Liver (tissue), 8 donors: ENCODE measurements at regions not wholly inside any gene's neighbourhood (a gene's known extent, or its start where the extent isn't known, plus 50 kb on each side); places are given as distances from the start of the nearest gene placed in this dataset.

Experiments used
- DNase-seq: peaks from one replicate; pipeline ENCODE4 v3.0.0-alpha.2; 2017; ENCODE audit warnings: low spot score
- H3K27ac ChIP-seq, 2 donors: one replicate each; pipeline ENCODE4 v1.7.0; 2013; ENCODE audit warnings: inconsistent platforms in 2 of 2, low read length in 2 of 2, control low read depth in 1 of 2, low read depth in 1 of 2, mild to moderate bottlenecking in 1 of 2
- H3K27me3 ChIP-seq, 4 donors: one replicate each; pipeline versions ENCODE4 v1.6.1 to v1.7.0; 2013; ENCODE audit warnings: low read length in 3 of 4, inconsistent platforms in 1 of 4, mild to moderate bottlenecking in 1 of 4, moderate library complexity in 1 of 4; ENCODE audit not compliant: control insufficient read depth in 4 of 4, insufficient read depth in 4 of 4
- H3K36me3 ChIP-seq, 4 donors: one replicate each; pipeline versions ENCODE4 v1.6.1 to v1.7.0; 2013; ENCODE audit warnings: low read length in 3 of 4, mild to moderate bottlenecking in 3 of 4, low read depth in 1 of 4, moderate library complexity in 1 of 4; ENCODE audit not compliant: control insufficient read depth in 4 of 4, insufficient read depth in 3 of 4
- H3K4me1 ChIP-seq, 4 donors: one replicate each; pipeline versions ENCODE4 v1.6.1 to v1.7.0; 2013; ENCODE audit warnings: low read length in 3 of 4, mild to moderate bottlenecking in 3 of 4, moderate library complexity in 1 of 4; ENCODE audit not compliant: control insufficient read depth in 4 of 4, insufficient read depth in 4 of 4
- H3K4me3 ChIP-seq, 3 donors: one replicate each; pipeline versions ENCODE4 v1.6.1 to v1.7.0; 2013; ENCODE audit warnings: low read length in 3 of 3, control low read depth in 1 of 3, low read depth in 1 of 3, mild to moderate bottlenecking in 1 of 3
- H3K9ac ChIP-seq, 2 donors: one replicate each; pipeline ENCODE4 v1.7.0; 2013; ENCODE audit warnings: low read length in 2 of 2, mild to moderate bottlenecking in 2 of 2, moderate library complexity in 2 of 2, control low read depth in 1 of 2, low read depth in 1 of 2
- H3K9me3 ChIP-seq, 4 donors: one replicate each; pipeline versions ENCODE4 v1.6.1 to v1.7.0; 2013; ENCODE audit warnings: low read length in 3 of 4; ENCODE audit not compliant: control insufficient read depth in 4 of 4
- CTCF ChIP-seq: fragments of 150-350 bp; IDR thresholded peaks from 2 replicates; pipeline ENCODE4 v1.5.1; 2017; ENCODE audit warnings: improper control_type of control experiment, low read depth, low read length; ENCODE audit not compliant: missing input control
- EGR1 ChIP-seq, 2 donors: IDR thresholded peaks; 2 replicates each; pipeline ENCODE4 v1.6.1; 2016 to 2018; ENCODE audit warnings: antibody characterized with exemption in 2 of 2, low read depth in 2 of 2
- FOXA1 ChIP-seq: IDR thresholded peaks from 2 replicates; pipeline ENCODE4 v1.6.1; 2016; ENCODE audit warnings: antibody characterized with exemption
- FOXA2 ChIP-seq: IDR thresholded peaks from 2 replicates; pipeline ENCODE4 v1.6.1; 2016; ENCODE audit warnings: antibody characterized with exemption
- GABPA ChIP-seq, 2 donors: IDR thresholded peaks in 1 of 2; conservative IDR thresholded peaks in 1 of 2; 2 replicates each; pipeline ENCODE4 v1.6.1; 2016; ENCODE audit warnings: antibody characterized with exemption in 2 of 2, mild to moderate bottlenecking in 1 of 2, moderate library complexity in 1 of 2
- HNF4A ChIP-seq, 2 donors: conservative IDR thresholded peaks; 2 replicates each; pipeline ENCODE4 v1.6.1; 2016; ENCODE audit warnings: antibody characterized with exemption in 2 of 2, mild to moderate bottlenecking in 2 of 2
- HNF4G ChIP-seq: IDR thresholded peaks from 2 replicates; pipeline ENCODE4 v1.6.1; 2016; ENCODE audit warnings: antibody characterized with exemption
- JUND ChIP-seq, 2 donors: IDR thresholded peaks; 2 replicates each; pipeline ENCODE4 v1.6.1; 2016; ENCODE audit warnings: antibody characterized with exemption in 2 of 2
- MAX ChIP-seq: IDR thresholded peaks from 2 replicates; pipeline ENCODE4 v1.6.1; 2016; ENCODE audit warnings: antibody characterized with exemption
- NR2F2 ChIP-seq: IDR thresholded peaks from 2 replicates; pipeline ENCODE4 v1.6.1; 2016; ENCODE audit warnings: antibody characterized with exemption
- RAD21 ChIP-seq, 2 donors: IDR thresholded peaks; 2 replicates each; pipeline ENCODE4 v1.6.1; 2016; ENCODE audit warnings: antibody characterized with exemption in 2 of 2, mild to moderate bottlenecking in 2 of 2
- RXRA ChIP-seq, 2 donors: IDR thresholded peaks; 2 replicates each; pipeline ENCODE4 v1.6.1; 2017 to 2018; ENCODE audit warnings: antibody characterized with exemption in 2 of 2, mild to moderate bottlenecking in 1 of 2
- SP1 ChIP-seq: IDR thresholded peaks from 2 replicates; pipeline ENCODE4 v1.6.1; 2018; ENCODE audit warnings: antibody characterized with exemption, mild to moderate bottlenecking
- TAF1 ChIP-seq: conservative IDR thresholded peaks from 2 replicates; pipeline ENCODE4 v1.6.1; 2016; ENCODE audit warnings: antibody characterized with exemption, mild to moderate bottlenecking
- YY1 ChIP-seq: IDR thresholded peaks from 2 replicates; pipeline ENCODE4 v1.6.1; 2016; ENCODE audit warnings: antibody characterized with exemption, mild to moderate bottlenecking
- ZBTB33 ChIP-seq: IDR thresholded peaks from 2 replicates; pipeline ENCODE4 v1.6.1; 2016; ENCODE audit warnings: antibody characterized with exemption
- WGBS: extraction: QIAGEN DNeasy Blood & Tissue Kit; methylation state at CpG from one replicate; pipeline ENCODE4 v1.1.7; 2013; 5-methylcytosine and 5-hydroxymethylcytosine counted together
- TF ChIP-seq, protein P1 (sequence below): IDR thresholded peaks from 2 replicates; pipeline ENCODE4 v1.6.1; 2016; ENCODE audit warnings: antibody characterized with exemption
- donor health status: healthy.
- donor health status: healthy.
- donor health status: healthy.
- donor health status: healthy.
- donor health status: healthy.

GRCh38 chr4:137367620-137368019 lies 164.7 kb downstream of the PCDH18 start:
- Histone ChIP-seq H3K27me3 (no peaks in the 10 kb centered on the region), H3K27ac (no peak overlapping the region), H3K9ac (no peak overlapping the region), H3K9me3 (no peaks in the 10 kb centered on the region), H3K4me1 (no peaks in the 10 kb centered on the region), H3K4me3 (no peak overlapping the region), H3K36me3 (no peaks in the 10 kb centered on the region)
- TF ChIP-seq MAX (no peak), YY1 (no peak), CTCF (no peak), SP1 (no peak), HNF4A (conservative IDR thresholded peaks at IDR 0.05) (no peak), RAD21 (IDR thresholded peaks at IDR 0.05) (no peak), EGR1 (IDR thresholded peaks at IDR 0.05; ENCODE audit: low read depth in 2 of 2) (no peak), FOXA1 (no peak), NR2F2 (no peak), GABPA (IDR thresholded peaks at IDR 0.05 in 1 of 2, conservative IDR thresholded peaks at IDR 0.05 in 1 of 2) (no peak), JUND (IDR thresholded peaks at IDR 0.05) (no peak), FOXA2 (no peak), HNF4G (no peak), ZBTB33 (no peak), TAF1 (no peak)
- TF ChIP-seq, protein P1, sequence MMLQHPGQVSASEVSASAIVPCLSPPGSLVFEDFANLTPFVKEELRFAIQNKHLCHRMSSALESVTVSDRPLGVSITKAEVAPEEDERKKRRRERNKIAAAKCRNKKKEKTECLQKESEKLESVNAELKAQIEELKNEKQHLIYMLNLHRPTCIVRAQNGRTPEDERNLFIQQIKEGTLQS = no peak
- 75% methylated on average over 2 of the region's 2 CpGs for WGBS
- no peak for DNase-seq

- Histone ChIP-seq H3K27ac (no peak overlapping the region), H3K9me3 (no peaks in the 10 kb centered on the region), H3K4me3 (no peak overlapping the region), H3K27me3 (no peaks in the 10 kb centered on the region), H3K4me1 (no peaks in the 10 kb centered on the region), H3K9ac (no peak overlapping the region), H3K36me3 (no peaks in the 10 kb centered on the region)
- DNase-seq = no peak
- no peak for TF ChIP-seq EGR1 (IDR thresholded peaks at IDR 0.05; ENCODE audit: low read depth in 2 of 2)
- no peak for TF ChIP-seq FOXA1
- TF ChIP-seq HNF4G = no peak
- TF ChIP-seq CTCF = no peak
- no peak for TF ChIP-seq YY1
- TF ChIP-seq HNF4A (conservative IDR thresholded peaks at IDR 0.05) = no peak
- no peak for TF ChIP-seq MAX
- no peak for TF ChIP-seq ZBTB33
- TF ChIP-seq TAF1 = no peak
- TF ChIP-seq RXRA (IDR thresholded peaks at IDR 0.05) = no peak
- TF ChIP-seq FOXA2 = no peak
- TF ChIP-seq RAD21 (IDR thresholded peaks at IDR 0.05) = no peak
- TF ChIP-seq, protein P1 = no peak
- TF ChIP-seq GABPA (IDR thresholded peaks at IDR 0.05 in 1 of 2, conservative IDR thresholded peaks at IDR 0.05 in 1 of 2) = no peak
- 38% methylated on average over 4 of the region's 4 CpGs for WGBS
These were observed 168.8 kb downstream of the PCDH18 start for GRCh38 chr4:137363496-137363895.
